NCI-H748 (cell line): ENCODE measurements at regions not wholly inside any gene's neighbourhood (a gene's known extent, or its start where the extent isn't known, plus 50 kb on each side); places are given as distances from the start of the nearest gene placed in this dataset.

Source experiments
- DNase-seq: peaks from one replicate; lab custom pipeline; 2025; ENCODE audit not compliant: unreplicated experiment; lab: John Stamatoyannopoulos, UW

DNA sequence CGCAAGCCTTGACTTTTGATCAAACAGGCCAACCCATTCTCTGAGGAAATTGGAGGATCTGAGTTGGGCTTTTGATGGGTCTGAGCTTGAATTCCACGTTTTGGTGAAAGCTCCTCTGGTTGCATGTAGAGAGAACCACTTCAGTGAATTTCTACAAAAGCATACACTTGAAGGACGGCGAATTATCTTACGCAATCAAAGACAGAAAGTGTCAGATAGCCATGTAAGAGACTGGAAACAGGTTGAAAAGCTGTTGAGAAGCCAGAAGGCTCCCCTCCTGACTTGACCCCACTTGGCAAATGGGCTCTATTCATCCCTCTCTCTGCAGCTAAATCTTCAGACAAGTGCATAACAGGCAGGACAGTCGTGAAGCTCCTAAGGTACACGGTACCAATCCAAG, 809.1 kb downstream of the BCL11B start:
- DNase-seq: no peak

DNA sequence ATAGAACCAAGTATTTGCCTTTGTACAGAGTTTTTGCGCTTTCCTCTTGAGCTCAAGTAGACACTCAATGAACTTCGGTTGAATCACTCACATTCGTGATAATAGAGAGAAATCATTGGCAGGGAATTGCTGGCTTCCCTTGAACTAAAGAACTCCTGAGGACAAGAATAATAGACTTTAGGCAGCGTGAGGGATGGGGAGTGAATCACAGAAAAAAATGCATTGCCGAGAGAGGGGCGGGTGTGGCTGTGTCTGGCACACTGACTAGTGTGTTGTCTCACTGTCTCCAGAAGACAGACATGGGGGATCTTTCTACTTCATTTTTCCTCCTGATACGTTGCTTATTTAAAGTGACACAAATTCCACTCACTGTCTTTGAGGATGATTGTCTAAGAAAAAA, 805.2 kb downstream of the BCL11B start:
- DNase-seq: peak; percentile 14

DNA sequence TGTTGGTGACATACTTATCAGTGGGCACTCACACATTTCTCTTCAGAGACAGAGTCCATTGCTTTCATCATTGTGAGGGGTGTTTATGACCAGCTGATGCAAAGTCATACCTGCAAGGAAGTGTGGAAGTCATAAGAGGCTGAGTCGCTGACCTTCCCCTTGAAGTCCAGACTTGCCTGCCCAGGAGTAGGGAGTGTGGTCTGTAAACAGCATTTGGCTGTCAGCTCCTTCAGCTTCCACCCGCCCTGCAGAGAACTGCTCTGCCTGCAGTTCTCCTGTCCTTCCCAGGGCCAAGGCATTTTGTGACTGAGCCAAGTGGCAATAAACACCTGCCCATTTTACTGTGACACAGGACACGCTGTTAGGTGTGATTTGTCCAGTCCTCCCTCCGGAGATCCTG, 801.3 kb downstream of the BCL11B start:
- DNase-seq: no peak

DNA sequence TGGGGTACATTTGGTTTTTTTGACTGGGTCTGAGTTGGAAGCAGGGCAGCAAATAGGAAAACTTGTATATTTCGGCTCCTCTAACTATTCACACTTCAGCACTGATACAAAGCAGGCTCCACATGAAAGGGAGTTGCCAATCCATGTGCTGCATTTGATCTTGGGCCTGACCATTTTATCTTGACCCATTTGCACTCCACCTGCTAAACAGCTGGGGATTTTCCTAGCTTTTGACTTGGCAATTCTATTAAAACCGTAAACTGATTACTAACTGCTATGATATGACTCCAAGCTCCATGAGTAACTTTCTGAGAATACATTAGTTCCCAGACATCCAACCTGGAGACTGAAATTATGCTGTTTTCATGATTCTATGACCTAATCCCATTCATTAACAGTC, 797.1 kb downstream of the BCL11B start:
- no peak for DNase-seq

DNA sequence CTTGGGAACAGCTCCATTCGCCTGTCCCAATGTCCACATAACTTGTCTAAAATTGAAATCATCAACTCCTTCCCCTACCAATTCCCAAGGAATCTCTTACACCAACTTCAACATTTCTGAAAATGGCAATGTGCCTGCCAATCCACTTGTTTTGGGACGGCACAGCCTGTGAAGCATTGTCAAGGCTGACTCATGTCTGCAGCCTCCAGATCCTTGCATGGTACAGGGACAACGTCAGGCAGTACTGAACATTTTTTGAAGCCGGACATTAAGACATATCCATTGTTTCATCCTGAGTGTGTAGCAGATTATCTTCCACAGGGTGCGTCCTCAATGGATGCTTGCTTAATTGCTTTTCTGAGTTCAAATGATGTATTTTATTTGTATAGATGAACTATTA, 794.1 kb downstream of the BCL11B start:
- no peak for DNase-seq

DNA sequence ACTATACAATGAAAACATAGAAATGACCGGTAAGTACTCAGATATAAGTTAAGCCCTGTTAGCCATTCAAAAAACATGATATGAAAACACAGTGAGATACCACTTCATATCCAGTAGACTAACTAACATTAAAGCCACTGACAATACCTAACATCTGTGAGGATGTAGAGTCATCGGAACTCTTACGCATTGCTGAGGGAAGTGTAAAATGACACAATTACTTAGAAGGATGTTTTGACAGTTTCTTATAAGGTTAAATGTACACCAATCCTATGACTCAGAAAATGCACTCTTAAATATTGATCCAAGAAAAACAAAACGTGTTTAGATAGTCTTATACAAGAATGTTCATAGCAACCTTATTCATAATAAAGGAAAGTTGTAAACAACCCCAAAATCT, 782.9 kb downstream of the BCL11B start:
- no peak for DNase-seq

DNA sequence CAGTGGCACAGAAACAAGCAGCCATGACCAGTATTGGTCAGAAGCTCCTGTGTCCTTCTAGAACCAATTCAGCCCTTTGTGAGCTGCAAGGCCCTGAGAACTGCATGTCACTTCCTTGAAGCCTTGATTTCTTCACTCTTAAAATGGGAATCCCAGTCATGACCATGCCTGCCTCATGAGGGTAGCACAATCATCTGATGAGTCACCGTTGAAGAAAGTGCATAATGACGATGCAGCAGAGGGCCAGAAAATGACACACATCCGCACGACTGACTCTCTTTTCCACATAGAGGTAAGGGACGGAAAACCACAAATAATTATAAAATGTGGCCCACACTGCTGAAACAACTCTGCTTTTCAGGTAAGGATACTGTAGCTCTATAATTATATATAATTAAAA, 777.4 kb downstream of the BCL11B start:
- no peak for DNase-seq

DNA sequence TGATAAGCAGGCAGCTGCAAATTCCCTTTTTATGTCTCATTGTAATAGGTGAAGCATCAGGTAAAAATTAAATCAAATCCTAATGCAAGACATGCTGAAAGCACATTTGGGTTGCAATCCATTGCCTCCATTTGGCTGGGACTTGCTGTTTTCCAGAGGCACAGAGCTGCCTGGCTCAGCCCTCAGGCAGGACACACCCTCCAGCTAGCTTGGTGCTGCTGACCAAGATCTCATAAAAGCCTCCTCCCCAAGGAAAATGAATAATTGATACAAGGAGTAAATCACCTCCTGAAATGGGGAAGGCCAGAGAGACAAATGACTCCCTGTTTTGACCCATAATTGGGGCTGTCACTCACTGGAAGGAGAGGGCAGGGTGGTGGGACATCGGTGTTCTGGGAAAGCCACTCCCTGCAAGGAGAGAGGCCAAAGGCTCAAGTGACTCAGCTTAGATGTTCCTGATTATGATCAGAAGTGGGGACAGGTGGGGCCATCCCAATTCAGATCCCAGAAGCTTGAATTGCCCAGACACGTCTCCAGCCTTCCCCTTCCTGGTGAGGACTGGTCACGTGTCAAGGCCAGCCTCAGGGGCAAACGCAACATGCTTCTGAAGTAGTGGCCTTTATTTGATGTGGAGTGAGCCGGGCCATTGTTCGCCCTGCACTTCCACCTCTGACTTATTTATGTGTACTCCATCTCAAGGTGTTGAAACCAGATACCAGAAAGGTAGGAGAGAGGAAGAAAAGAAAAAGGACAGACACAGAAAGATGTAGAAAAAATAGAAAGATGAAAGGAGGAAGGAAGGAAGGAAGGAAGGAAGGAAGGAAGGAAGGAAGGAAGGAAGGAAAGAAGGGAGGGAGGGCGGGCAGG, 773.7 kb downstream of the BCL11B start:
- DNase-seq: peak; percentile 45

DNA sequence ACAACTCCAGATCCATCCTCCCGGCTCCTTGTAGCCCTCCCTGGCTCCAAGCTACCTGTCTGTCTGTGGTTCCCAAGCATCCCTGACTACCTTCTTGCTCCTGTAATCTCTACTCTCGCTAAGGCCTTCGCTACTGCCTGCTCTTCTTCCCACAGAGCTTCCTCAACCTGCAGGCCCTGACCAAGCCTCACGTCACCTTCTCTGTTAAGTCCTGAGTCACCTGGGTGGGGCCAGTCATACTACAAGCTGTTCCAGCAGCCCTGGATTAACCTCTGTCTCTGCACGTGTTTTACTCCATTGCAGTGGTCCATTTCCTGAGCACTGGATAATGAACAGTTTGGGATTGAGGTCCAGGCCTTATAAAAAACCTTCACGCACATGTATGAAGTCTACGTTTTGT, 770.7 kb downstream of the BCL11B start:
- no peak for DNase-seq

DNA sequence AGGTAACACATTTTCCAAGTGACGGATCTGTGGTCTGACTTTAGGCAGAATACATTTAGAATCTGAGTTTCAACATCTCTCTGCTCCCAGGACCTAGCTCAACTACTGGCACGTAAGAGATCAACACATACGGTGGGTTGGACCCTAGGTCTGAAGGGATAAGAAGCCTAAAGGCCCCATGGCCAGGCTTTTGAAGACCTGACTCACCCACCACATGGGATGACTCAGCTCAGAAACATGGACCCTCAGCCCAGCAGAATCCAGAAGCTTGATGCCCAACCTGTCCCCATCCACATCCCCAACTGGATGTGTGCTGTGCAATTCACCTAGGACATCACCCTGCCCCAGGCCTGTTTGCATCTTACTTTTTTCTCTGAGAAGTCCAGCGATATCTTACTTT, 770.2 kb downstream of the BCL11B start:
- no peak for DNase-seq

DNA sequence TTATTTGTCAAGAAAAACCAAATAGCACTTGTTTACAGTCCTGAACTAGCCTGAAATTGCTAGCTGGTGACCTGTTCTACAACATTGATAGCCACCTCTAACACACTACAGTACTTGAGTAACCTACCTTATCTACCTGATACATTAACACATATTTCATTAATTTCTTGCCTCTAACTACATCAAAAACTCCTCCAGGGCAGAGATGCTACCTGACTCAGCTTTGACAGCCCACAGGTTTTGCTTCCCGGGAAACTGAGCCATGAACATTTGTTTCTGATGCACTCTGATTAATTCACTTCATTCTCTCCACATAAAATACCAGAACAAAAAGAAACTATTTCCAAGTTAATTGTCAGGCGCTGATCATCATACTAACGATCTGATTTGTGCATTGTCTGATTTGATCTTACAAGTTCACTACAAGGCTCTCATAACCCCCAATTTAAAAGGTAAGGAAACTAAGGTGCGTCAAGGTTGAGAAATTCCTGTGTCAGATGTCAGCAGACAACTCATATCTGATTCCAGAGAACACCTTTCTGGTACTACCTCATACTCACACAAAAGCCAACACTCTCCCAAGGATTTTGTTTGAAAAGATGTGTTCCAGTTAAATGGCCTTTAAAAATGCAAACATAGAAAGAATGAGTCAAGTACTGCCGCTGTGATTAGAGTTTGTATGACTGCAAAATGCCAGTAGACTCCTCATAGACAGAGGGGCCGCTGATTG, 768.7 kb downstream of the BCL11B start:
- DNase-seq: no peak

DNA sequence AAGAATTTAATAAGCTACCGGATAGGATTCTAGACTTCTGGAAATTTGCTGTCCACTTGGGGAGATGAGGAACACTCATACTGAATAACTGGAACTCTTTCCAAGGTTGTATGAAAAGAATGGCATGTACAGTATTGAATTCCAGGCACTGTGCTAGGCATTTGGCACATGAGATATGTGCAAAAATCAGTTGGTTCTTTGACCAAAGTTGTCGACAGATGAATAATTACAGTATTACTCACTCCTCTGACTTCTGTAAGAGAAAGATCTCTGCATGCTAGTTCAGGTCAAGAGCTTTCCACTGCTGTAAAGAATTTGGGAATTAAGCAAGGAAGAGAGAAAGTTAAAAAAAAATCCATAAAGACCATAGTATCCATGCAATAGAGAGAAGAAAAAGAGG, 764.7 kb downstream of the BCL11B start:
- no peak for DNase-seq

DNA sequence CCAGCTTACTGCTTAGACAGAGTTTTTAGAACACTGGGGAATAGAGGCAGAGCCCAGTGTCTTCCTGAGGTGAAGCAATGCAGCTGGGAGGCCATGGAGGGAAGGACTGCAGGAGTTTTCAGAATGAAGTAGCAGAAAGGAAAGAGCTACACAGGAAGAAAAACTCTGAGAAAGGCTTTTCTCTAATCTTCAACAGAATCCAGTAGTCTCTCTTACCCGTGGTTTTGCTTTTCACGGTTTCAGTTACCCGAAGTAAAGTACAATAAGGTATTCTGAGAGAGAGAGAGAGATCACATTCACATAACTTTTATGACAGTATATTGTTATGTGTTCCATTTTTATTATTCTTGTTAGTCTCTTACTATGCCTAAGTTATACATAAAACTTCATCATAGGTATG, 761.6 kb downstream of the BCL11B start:
- no peak for DNase-seq

DNA sequence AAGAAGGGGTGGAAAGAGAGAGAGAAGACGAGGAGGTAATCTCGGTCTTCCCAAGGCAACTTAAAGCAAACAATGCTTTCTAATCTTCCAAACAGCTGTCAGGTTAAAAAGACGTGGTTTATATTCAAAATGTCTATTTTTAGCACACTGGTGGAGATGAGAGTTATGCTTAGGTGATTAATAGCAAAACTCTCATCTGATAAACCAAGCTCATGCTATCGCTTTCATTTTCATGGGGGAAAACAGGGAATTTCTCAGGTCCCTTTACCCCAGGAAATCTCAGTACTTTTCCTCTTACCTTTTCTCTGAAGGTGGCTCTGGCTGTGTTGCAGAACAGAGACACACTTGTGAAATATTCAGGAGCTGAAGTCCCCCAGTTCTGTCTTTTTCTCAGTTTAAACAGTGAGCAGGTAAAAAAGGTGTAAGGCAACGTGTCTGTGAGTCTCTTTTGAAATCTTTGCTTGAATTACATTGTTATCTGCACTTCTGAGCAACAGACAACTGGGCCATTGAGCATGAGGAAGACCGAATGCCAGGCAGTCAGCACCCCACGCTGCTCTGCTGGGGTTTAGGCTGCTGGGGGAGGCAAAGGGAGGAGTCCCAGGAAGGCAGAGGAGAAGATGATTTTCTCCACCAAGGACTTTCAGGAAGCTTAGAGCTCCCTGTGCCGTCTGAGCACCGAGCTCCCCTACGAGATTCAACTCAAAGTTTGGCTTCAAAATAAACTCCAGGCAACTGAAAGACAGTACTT, 759.3 kb downstream of the BCL11B start:
- no peak for DNase-seq

DNA sequence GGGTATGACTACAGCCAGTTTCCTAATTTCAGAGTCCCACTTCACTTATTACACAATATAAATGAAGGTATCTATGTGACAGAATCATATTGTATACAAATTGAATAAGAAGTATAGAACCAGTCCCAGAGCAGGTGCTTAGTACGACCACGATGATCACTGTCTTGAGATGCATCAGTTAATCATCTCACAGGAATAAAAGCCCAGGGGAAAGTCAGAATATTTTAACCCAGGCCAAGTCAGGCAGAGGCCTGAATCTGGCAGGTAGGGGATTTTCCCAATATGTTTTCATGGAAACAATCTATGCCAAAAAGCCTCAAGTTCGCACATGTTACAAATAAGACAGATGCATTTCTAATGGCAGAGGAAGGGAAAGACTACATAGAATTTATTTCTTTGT, 758.4 kb downstream of the BCL11B start:
- DNase-seq: no peak

DNA sequence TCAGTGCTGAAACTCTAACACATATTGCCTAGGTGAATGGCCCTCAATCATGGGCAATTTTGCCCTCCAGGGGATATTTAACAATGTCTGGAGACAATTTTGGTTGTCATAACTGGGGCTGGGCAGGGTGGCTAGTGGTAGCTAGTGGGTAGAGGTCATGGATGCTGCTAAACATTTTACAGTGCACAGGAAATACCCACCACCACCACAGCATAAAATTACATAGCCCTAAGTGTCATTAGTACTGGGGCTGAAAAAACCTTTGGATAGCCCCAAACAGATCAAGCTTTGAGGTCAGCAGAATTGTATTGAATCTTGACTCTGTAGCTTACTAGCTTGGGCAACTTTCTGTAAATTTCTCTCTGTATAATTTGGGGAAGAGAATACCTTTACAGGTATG, 758.0 kb downstream of the BCL11B start:
- DNase-seq: peak; percentile 91

DNA sequence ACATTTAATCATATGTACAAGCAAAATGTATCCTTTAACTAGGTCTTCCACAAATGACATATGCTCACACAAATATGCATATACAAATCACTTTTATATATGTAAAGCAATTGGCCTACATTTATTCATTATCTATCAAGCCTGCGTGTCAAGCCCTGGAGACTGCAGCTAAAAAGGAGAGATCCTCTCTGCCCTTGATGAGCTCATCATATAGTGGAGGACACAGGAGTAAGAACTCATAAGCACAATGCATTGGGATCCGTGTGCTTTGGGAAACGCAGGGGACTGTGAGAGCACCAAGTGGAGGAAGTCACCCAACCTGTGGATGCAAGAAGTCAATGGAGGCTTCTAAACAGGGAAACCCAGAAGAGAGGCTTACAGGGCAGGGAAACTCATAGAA, 735.7 kb downstream of the BCL11B start:
- no peak for DNase-seq

DNA sequence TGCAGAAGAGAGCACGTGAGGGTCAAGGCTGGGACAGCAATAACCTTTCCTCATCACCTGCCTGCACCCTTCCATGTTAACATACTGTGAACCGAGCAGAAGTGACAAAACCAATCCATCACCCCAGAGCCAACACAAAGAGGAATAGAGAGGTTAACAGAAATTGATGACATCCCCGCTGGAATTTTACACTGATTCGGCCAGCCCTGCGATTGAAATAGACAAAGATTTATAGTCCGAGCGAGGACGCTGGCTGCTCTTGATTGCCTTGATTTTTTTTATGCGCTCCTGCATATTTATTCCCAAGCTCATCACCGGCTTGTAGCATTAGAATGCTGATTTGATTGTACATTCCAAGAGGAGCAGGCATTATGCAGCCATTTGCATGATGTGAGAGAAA, 729.7 kb downstream of the BCL11B start:
- no peak for DNase-seq

DNA sequence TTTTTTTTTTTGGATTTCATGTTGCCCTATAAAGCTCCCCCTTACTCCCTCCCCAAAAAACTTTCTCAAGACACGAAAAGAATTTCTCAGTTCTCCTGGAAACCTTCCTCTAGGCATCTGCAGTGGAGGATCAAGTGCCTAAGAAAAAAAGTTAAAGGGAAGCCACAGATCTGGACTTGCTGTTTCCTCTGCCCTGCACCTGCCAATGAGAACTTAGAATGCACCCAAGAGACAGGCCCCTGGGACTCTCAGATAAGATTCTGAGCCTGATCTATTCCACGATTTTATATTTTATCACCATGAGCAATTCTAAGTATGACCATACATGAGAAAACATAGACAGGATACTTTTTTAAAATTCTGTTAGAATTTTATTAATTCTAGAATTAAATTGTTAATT, 728.9 kb downstream of the BCL11B start:
- no peak for DNase-seq

DNA sequence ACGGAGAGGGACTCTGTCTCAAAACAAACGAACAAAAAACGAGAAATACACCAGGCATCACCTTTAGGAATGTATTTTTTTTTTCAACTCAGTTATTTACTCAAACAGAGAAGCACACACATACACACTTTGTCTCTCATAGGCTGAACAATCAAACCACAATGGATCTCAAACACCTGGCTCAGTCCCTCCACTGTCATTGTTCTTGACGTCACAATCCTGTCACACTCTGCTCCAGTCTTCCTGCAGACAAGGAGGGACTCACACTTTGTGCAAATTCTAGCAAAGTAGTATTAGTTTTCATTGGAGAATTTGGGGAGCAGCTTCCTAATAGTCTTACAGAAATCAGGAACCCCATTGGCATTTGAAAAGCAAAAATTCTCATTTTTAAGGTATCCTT, 727.8 kb downstream of the BCL11B start:
- DNase-seq: peak; percentile 53

DNA sequence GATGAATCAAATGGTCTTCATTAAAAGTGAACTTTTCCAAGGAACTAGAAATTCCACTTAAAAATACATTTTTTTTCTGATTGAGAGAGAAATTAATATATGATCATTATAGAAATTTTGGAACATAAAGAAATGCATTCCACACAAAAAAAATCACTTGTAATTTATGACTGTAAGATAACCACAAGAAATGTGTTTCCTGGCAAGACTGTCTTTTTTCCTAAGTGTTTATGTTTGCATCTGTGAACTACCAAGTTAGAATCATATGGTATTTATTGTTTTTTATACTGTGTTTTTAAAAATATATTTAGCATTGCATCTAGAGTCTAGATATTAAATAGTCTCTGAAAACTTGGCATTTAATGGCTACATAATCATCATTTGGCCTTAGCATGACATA, 726.8 kb downstream of the BCL11B start:
- no peak for DNase-seq
